ENCODE measurements at regions not wholly inside any gene's neighbourhood (a gene's known extent, or its start where the extent isn't known, plus 50 kb on each side); places are given as distances from the start of the nearest gene placed in this dataset.

- no peak for DNase-seq (ENCODE audit: low read depth)
Observed at GRCh38 chr21:35338881-35339632, 290.0 kb upstream of the RUNX1 start.

- no peak for DNase-seq (ENCODE audit: low read depth)
Observed at GRCh38 chr21:35338281-35338680, 289.2 kb upstream of the RUNX1 start.

- DNase-seq (ENCODE audit: low read depth): no peak
Observed at GRCh38 chr21:35337573-35337972, 288.5 kb upstream of the RUNX1 start.

- no peak for DNase-seq (ENCODE audit: low read depth)
Observed at GRCh38 chr21:35336534-35336933, 287.4 kb upstream of the RUNX1 start.

GRCh38 chr21:35335951-35336446 lies 286.9 kb upstream of the RUNX1 start:
- no peak for DNase-seq (ENCODE audit: low read depth)

GRCh38 chr21:35333831-35334618 lies 284.9 kb upstream of the RUNX1 start:
- no peak for DNase-seq (ENCODE audit: low read depth)

GRCh38 chr21:35332841-35333426 lies 283.8 kb upstream of the RUNX1 start:
- DNase-seq (ENCODE audit: low read depth): no peak

- DNase-seq (ENCODE audit: low read depth): no peak
Observed at GRCh38 chr21:35329940-35330660, 281.0 kb upstream of the RUNX1 start.

GRCh38 chr21:35328856-35329455 lies 279.9 kb upstream of the RUNX1 start:
- DNase-seq (ENCODE audit: low read depth): no peak

- no peak for DNase-seq (ENCODE audit: low read depth)
Observed at GRCh38 chr21:35326677-35327076, 277.6 kb upstream of the RUNX1 start.

GRCh38 chr21:35325953-35326352 lies 276.9 kb upstream of the RUNX1 start:
- no peak for DNase-seq (ENCODE audit: low read depth)

- DNase-seq (ENCODE audit: low read depth): no peak
Observed at GRCh38 chr21:35324372-35325220, 275.5 kb upstream of the RUNX1 start.

GRCh38 chr21:35323947-35324346 lies 274.8 kb upstream of the RUNX1 start:
- DNase-seq (ENCODE audit: low read depth): no peak

- DNase-seq (ENCODE audit: low read depth): no peak
Observed at GRCh38 chr21:35321322-35322200, 272.5 kb upstream of the RUNX1 start.

- DNase-seq (ENCODE audit: low read depth): no peak
Observed at GRCh38 chr21:35319684-35320283, 270.7 kb upstream of the RUNX1 start.

- no peak for DNase-seq (ENCODE audit: low read depth)
Observed at GRCh38 chr21:35316933-35317332, 267.8 kb upstream of the RUNX1 start.

- no peak for DNase-seq (ENCODE audit: low read depth)
Observed at GRCh38 chr21:35316456-35316855, 267.4 kb upstream of the RUNX1 start.

GRCh38 chr21:35314857-35315582 lies 265.9 kb upstream of the RUNX1 start:
- DNase-seq (ENCODE audit: low read depth): no peak

- no peak for DNase-seq (ENCODE audit: low read depth)
Observed at GRCh38 chr21:35311985-35312384, 262.9 kb upstream of the RUNX1 start.
